HG02623 (cell line): ENCODE measurements at regions not wholly inside any gene's neighbourhood (a gene's known extent, or its start where the extent isn't known, plus 50 kb on each side); places are given as distances from the start of the nearest gene placed in this dataset.
"Not testable (repeated sequence)": the region's sequence is repeated elsewhere in the genome, so short reads cannot be mapped to it uniquely, and the experiment has no call there.

Experiments used
- ATAC-seq: cut with Tn5 transposase; IDR thresholded peaks from one replicate; pipeline ENCODE4 v1.9.1; 2021; ENCODE audit warnings: moderate library complexity; ENCODE audit not compliant: unreplicated experiment

DNA sequence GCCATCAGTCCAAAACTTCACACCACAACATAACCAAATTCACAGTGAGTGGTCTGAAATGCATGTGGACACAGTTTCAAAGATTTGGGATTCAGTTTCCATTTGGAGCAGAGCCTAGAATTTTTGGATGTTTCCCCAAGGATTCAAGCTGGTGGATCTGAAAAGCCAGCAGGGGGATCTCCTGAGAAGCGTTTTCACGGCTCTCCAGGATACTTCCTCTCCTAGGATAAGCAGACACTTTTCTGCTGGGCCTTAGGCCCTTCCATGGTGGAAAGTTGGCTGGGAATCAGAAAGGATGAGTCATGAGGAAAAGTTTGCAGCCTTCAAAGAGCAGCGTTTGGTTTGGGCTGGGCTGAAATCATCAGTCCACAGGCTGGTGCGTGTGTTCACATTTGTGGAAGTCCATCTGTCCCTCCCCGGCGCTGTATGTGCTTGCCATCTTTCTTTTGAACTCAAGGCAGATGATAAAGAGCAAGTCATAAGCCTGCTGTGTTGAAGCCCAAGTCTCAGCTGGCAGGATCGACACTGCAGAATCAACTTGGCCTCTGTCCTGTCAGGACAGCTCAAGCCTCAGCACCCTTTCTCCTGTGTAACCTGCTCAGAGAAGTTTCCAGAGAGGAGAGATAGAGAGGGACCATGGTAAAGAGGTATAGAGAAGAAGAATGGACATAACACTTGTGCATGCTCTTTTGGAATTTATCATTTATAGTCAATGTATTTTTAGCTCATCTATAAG lies 152.6 kb upstream of the MSX2 start:
- ATAC-seq = no peak

DNA sequence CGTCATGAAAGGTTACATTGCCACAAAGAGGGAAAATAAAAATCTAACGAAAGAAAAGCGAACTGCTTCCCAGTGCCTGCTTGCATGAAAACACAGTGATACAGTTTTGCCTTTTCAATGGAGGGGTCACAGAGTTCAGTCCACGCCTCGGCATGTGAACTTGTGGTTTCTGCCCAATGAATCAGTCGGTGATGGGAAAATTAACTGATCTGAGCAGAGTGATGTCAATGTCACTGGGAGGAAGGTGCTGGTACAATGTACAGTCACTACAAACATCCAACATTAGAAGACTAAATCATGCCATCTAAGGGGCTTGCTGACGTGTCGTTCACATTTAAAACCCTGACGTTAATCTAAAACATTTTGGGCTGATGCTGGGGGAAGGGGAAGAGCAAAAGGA lies 151.8 kb upstream of the MSX2 start:
- ATAC-seq = no peak

DNA sequence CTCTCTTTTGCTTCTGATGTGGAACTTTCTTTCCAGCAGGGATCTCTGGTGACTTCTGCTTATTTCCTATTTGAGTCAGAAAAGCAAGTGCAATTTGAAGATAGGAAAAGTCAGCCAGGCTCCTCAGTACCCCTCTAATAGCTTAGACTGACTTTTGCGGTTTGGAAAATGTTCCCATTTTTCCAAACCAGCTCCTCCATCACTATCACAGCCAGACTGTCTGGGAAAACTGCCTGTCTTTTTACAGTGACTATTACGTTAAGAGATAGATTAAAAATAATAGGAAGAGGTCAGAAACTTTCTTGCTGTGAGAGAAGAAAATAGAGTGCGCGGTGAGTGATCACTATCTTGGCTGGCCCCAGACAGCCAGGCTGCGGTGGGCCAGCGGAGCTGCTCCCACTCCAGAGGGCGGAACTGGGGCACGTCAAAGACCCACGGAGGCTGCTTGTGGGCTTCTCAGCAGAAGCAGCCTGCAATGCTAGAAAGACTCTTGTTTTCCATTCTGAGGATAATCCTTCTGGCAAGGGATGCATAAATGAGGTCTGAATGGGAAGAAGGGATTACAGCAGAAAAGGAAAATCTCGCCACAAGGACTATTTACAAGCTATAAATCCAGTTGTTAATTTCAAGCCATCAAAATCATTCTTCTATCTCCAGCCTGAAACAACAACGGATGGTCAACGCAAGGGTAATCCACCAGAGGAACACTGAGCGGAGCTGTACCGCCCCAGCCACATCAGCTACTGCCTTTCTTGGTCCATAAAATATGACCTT lies 151.0 kb upstream of the MSX2 start:
- no peak for ATAC-seq

DNA sequence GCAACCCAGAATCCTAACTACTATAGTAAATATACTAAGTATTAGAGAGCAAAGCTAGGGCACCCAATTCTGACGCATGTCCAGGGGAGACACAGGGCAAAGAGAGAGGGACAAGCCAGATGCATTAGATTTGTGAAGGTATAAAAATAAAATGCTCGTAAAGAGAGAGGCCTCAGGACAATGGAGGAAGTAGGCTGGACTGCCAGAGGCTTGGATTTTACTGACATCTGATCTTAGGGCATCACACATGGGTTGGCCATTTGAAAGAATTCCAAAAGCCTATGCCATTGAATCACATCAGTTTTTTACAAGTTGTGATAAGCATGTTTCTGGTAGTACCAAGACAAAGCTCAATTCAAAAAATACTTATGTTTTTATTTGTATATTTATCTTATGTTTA lies 149.3 kb upstream of the MSX2 start:
- no peak for ATAC-seq

DNA sequence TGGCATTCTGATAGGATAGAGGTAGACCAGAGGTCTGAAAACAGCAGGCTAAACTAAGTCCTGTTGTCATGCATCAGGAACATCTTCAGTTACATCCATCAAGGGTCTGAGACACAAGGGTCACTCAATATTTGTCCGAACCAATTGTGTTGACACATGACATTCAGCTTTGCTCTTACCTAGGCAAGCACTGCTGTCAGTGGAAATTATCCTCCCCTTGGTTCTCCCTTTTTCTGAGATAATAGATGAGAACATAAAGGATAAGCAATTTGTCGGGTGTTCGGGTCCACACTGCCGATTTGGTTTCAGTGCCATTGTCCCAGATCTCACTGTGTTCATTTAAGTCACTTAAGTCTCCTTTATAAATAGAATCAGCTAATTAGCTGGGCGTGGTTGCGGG lies 148.3 kb upstream of the MSX2 start:
- ATAC-seq = no peak

DNA sequence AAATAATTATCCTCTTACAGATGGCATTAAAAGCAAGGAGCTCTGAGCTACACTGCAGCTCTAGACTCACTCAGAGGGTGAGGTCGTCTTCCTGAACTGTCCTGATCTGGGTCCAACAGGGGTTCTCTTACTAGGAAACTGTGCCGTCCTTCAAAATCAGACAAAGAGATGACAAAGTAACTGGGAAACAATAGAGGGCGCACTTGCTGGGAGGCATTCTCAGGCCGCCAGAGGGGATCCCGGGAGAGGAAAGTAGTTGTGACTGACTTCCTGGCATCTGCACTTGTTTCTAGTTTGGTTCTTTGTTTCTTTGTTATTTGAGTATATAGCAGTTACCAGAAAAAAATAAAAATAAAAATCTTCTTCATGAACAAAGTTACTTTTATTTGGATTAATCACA lies 142.9 kb upstream of the MSX2 start:
- ATAC-seq = no peak

DNA sequence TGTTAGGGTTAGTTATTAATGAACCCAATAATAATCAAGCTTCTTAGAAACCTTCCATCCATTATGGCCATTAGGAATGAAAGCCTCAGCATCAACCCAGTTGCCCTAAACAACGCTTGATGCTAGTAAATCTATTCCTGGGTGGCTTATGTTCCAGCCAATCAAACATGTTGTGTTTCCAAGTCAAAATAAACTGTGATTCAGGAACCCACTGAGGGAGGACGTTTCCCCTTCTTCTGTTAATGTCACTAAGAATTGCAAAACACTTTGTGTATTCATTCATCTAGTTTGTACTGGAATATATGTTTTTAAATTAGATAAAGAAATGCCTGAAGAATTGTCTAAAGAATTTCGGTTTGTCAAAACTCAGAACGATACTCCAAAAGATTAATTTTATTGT lies 142.5 kb upstream of the MSX2 start:
- no peak for ATAC-seq

DNA sequence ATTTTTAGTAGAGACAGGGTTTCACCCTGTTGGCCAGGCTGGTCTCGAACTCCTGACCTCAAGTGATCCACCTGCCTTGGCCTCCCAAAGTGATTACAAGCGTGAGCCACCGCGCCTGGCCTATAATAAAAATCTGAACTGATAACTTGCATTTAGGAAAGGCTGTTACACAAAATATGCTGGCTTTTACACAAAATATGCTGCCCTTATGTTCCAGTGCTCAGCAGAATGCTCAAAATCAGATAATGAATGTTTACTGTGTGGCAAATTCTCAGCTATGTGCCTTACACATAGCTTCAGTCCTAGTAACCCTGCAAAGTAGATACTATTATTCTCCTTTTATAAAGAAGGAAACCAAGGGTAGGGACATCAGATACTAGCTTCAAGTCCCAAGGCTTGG lies 141.3 kb upstream of the MSX2 start:
- no peak for ATAC-seq

DNA sequence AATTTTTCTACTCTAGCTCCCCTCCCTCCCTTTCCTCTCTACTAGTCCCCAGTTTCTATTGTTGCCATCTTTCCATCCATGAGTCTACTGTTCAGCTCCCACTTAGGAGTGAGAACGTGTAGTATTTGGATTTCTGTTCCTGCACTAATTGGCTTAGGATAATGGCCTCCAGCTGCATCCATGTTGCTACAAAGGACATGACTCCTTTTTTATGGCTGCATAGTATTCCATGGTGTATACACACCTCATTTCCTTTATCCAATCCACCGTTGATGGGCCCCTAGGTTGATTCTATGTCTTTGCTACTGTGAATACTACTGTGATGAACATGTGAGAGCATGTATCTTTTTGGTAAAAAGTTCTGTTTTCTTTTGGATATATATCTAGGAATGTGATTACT lies 138.9 kb upstream of the MSX2 start:
- ATAC-seq = no peak

DNA sequence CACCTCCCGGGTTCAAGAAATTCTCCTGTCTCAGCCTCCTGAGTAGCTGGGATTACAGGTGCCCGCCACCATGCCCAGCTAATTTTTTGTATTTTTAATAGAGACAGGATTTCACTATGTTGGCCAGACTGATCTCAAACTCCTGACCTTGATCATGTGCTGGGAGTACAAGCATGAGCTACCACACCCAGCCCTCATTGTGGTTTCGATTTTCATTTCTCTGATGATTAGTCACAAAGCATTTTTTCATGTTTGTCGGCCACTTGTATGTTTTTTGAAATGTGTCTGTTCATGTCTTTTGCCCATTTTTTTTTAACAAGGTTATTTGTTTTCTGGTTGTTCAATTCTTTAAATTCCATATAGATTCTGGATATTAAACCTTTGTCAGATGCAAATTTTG lies 138.2 kb upstream of the MSX2 start:
- not testable (repeated sequence) for ATAC-seq

DNA sequence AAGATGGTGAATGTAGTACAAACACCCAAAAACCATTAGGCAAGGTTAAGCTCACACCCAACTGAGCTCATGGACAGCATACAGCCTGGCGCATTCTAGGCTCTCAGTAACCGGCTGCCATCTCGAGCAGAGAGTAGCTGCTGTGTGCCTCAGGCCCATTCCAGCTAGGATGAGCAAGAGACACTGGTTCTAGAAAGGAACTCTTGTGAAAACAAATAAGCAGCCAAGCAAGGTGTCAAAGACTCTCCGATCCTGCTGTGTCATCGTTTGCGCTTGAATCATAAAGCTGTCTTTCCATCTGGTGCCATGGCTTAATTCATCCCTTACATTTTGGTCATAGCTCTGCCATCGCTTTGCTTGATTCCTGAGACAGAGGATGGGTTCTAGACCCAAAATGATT lies 135.4 kb upstream of the MSX2 start:
- no peak for ATAC-seq

DNA sequence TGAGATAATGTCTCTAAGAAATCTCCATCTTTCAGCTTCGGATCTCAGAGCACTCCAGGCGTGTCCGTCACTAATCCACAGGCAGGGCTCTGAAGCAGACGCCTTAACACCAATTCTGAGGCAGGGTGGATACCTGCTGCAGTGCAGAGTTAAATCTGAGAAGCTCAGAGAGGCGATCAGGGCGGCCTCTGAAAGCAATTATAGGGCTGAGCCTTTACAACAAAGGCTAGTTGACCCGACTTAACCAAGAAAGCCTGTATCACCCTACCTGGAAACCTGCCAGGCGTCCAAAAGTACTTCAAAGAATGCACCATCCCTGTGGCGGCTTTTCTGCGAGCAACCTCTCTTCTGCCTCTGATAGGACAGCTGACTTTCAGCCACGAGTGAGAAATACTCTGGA lies 134.8 kb upstream of the MSX2 start:
- ATAC-seq = no peak

DNA sequence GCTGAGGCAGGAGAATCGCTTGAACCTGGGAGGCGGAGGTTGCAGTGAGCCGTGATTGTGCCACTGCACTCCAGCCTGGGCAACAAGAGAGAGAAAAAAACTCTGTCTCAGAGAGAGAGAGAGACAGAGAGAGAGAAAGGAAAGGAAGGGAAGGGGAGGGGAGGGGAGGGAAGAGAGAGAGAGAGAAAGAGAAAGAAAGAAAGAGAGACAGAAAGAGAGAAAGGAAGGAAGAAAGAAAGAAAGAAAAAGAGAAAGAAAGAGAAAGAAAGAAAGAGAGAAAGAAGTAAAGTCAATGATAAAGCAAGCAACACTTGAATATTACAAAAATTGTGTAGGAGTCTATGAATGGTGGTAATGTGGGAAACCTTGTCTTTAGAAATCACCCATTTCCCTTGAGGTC lies 133.6 kb upstream of the MSX2 start:
- no peak for ATAC-seq

DNA sequence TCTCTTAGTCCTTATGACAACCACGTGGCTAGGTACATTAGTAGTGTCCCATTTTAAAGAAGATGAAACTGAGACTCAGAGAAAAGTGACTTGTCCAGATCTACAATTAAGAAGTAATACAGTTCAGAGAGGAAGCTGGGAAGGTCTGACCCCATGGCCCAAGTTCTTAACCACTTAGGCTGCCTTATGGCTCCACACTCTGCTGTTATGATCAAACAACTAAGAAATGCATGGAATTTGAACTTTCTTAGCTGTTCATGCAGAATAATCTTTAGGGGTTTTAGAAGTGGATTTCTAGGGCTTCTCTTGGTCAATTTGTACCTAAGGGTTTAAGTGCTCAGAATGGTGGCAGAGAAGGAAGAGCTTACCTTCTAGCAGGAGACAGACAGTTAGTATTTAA lies 128.0 kb upstream of the MSX2 start:
- no peak for ATAC-seq

DNA sequence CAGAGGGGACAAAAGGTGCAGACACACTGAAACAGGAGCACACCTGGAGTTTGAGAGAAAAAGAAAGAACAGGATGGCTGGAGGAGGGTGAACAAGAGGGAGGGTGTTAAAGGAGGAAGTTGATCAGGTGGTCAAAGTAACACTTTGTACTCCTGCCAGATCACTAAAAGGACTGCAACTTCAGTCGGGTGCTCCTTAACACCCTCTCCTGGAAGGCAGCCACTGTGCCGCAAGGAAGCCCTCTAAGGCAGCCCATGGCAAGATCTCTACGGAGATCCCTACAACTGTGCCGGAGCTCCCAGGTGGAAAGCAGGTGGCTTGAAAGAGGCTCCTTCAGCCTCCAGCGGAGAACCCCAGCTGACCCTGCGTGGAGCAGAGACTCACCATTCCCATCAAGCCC lies 124.4 kb upstream of the MSX2 start:
- no peak for ATAC-seq

DNA sequence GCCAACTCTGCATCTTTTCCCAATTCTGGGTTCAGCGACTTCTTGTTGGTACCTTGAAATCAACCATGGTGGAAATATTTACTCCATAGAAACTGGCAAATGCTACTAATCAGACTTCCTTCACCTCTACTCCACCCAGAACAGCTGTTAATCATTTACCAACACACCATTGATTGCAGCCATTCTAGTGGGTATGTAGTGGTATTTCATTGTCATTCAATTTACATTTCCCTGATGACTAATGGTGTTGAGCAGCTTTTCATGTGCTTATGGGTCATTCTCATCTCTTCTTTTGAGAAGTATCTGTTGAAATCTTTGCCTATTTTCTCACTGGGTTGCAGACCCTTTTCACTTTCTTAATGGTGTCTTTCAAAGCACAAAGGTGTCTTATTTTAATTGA lies 122.4 kb upstream of the MSX2 start:
- ATAC-seq = no peak

DNA sequence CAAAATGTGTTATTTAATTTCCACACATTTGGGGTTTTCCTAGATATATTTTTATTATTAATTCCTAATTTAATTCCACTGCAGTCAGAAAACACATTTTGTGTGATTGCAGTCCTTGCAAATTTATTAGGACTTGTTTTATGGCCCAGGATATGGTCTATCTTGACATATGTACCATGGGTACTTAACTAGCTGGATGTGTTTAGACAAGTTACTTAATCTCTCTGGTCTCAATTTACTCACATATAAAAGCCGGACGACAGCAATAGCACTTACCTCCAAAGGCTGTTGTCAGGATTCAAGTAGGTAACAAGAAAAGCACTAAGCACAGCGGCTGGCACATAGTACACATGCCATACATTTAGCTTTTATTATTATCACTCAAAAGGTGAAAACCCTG lies 118.2 kb upstream of the MSX2 start:
- no peak for ATAC-seq

DNA sequence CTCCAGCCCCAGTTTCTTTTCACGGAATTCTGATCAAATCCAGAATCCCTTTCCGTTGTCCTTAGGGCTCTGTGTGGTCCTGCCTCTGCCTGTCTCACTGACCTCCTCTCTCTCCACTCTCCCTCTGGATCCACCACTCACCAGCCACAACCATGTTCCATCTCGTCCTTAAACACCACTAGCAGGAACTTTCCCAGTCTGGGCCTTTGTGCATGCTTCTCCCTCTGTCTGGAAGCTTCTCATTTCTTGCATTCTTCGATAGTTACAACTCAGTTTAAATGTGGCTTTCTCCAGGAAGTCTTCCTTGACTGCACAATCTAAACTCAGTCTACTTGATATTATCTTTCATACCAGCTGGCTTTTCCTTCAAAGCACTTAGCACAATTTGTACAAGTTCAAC lies 117.7 kb upstream of the MSX2 start:
- no peak for ATAC-seq

DNA sequence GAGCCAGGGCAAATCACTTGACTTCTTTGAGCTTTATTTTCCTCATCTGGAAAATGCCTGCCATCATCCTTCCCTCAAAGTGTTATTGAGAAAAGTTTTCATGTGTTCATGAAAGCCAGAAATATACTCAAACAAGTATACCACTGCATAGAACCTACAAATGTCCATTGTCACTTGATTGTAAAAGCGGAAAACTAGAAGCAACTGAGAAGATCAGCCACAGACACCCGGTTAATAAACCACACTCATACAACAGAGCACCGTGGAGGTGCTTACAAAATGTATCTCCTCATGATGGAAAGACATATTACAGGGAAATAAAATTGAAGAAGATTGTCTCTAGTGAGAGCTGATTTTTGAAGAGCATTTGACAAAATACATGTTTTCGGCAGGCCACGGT lies 117.2 kb upstream of the MSX2 start:
- no peak for ATAC-seq

DNA sequence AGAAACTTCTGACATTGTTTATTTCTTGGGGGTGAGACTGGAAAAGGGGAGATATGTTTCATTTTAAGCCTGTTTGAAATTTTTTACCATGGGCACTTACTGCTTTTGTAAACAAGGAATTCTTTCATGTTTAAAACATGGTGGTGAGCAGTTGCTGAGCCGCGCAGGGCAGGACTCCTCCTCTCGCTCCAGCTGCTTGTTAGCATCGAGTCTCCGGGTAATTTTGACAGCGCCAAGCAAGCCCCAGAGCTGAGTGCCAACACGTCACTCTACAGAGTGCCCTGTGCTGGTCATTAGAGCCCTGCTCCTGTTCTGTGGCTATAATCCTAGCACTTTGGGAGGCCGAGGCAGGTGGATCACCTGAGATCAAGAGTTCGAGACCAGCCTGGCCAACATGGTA lies 116.5 kb upstream of the MSX2 start:
- ATAC-seq = no peak

DNA sequence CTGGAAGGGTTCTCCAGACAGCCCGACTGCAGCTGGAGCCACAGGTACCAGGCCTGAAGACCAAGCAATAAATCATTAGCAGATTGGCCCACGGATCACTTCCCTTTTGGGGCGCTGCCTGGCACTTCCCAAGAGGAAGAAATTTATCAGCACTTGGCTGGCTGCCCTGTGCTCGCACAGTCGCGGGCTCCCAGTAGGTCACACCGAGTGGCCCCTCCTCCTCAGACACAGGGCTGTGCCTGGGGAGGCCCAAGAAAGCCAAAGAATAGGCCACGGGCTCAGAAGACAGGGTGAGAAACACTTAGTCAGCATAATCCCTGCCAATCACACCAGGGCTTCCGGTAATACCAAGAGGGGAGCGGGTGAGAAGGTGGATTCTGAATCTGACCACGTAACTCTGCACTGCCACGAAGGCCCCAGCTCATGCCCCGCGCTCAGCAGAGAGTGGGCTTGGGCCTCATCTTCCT lies 115.7 kb upstream of the MSX2 start:
- ATAC-seq = no peak

DNA sequence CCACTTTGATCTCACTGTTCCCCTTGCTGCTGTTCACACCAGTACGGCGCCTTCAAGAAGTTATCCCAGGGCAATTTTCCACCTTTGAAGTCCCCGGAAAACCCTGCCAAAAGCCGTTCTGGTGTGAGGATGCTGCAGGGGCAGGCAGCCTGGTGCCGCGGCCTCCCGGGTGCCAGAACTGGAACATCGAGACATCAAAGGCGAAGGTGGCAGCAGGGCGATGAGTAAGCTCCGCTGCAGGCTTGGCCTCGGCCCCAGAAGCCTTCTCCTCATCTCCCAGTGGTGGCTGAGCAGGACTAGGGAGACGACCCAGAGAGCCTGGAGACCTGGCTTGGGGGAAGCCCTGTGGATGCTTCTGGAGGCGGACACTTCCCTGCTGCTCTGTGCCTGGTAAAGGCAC lies 115.3 kb upstream of the MSX2 start:
- ATAC-seq = no peak

DNA sequence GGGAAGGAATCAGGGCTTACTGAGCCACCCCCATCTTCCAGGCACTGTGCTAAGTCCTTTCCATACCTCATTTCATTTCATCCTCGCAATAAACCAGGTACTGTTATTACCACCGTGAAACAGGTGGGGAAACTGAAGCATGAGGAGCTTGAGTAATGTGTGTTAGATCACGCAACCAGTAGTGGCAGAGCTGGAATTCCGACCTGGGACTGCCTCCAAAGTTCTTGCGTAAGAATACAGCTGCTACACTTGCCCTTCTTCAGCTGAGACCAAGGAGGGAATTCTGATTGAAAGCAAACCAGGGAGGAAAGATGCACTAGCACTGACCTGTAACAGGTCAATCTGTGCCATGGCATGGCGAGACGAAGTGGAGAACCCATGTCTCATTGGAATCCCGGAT lies 113.4 kb upstream of the MSX2 start:
- ATAC-seq = no peak
